Suprapubic skin (tissue), 4 donors: ENCODE measurements at regions not wholly inside any gene's neighbourhood (a gene's known extent, or its start where the extent isn't known, plus 50 kb on each side); places are given as distances from the start of the nearest gene placed in this dataset.
"Not testable (repeated sequence)": the region's sequence is repeated elsewhere in the genome, so short reads cannot be mapped to it uniquely, and the experiment has no call there.

Source experiments
- DNase-seq, 2 donors: peaks; one replicate each; pipeline ENCODE4 v3.0.0-alpha.2; 2019; ENCODE audit warnings: low spot score in 2 of 2
- H3K27ac ChIP-seq: fragments of 200-600 bp; sonication (generic); one replicate; pipeline ENCODE4 v1.5.1; 2019
- H3K27me3 ChIP-seq: fragments of 200-600 bp; sonication (generic); one replicate; pipeline ENCODE4 v1.5.1; 2019
- H3K36me3 ChIP-seq: fragments of 200-600 bp; sonication (generic); one replicate; pipeline ENCODE4 v1.5.1; 2019
- H3K4me1 ChIP-seq: fragments of 200-600 bp; sonication (generic); one replicate; pipeline ENCODE4 v1.5.1; 2019
- H3K4me3 ChIP-seq: fragments of 200-600 bp; sonication (generic); one replicate; pipeline ENCODE4 v1.5.1; 2019; ENCODE audit warnings: mild to moderate bottlenecking
- H3K9me3 ChIP-seq: fragments of 200-600 bp; sonication (generic); one replicate; pipeline ENCODE4 v1.5.1; 2019
- EP300 ChIP-seq: sonication (generic); formaldehyde crosslinking; IDR thresholded peaks from one replicate; pipeline ENCODE4 v1.6.1; 2017; ENCODE audit warnings: antibody characterized with exemption
- POLR2A ChIP-seq, 2 donors: fragments of 450-650 bp; IDR thresholded peaks; one replicate each; pipeline ENCODE4 v1.6.1; 2017; ENCODE audit warnings: antibody characterized with exemption in 2 of 2, mild to moderate bottlenecking in 2 of 2, moderate library complexity in 2 of 2
- POLR2AphosphoS5 ChIP-seq, 3 donors: sonication (generic); formaldehyde crosslinking; IDR thresholded peaks; one replicate each; pipeline ENCODE4 v1.6.1; 2017; ENCODE audit warnings: antibody characterized with exemption in 3 of 3
- WGBS: methylation state at CpG from one replicate; pipeline ENCODE4 v1.1.5; 2018; 5-methylcytosine and 5-hydroxymethylcytosine counted together
- TF ChIP-seq, protein P1 (sequence below), 2 donors: fragments of 200-600 bp in 1 of 2; fragments of 450-650 bp in 1 of 2; sonication (generic) in 1 of 2; IDR thresholded peaks; one replicate each; pipeline ENCODE4 v1.5.1; 2016 to 2019; ENCODE audit warnings: antibody characterized with exemption in 2 of 2, mild to moderate bottlenecking in 1 of 2, moderate library complexity in 1 of 2

GRCh38 chr11:96842731-96843130 lies 452.9 kb downstream of the JRKL start:
- Histone ChIP-seq H3K36me3 (no peaks in the 10 kb centered on the region), H3K4me1 (no peaks in the 10 kb centered on the region), H3K27me3 (no peaks in the 10 kb centered on the region), H3K9me3 (no peaks in the 10 kb centered on the region), H3K27ac (no peak overlapping the region), H3K4me3 (no peak overlapping the region)
- TF ChIP-seq POLR2AphosphoS5 (IDR thresholded peaks at IDR 0.05): no peak
- TF ChIP-seq, protein P1, sequence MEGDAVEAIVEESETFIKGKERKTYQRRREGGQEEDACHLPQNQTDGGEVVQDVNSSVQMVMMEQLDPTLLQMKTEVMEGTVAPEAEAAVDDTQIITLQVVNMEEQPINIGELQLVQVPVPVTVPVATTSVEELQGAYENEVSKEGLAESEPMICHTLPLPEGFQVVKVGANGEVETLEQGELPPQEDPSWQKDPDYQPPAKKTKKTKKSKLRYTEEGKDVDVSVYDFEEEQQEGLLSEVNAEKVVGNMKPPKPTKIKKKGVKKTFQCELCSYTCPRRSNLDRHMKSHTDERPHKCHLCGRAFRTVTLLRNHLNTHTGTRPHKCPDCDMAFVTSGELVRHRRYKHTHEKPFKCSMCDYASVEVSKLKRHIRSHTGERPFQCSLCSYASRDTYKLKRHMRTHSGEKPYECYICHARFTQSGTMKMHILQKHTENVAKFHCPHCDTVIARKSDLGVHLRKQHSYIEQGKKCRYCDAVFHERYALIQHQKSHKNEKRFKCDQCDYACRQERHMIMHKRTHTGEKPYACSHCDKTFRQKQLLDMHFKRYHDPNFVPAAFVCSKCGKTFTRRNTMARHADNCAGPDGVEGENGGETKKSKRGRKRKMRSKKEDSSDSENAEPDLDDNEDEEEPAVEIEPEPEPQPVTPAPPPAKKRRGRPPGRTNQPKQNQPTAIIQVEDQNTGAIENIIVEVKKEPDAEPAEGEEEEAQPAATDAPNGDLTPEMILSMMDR (IDR thresholded peaks at IDR 0.05): no peak
- no peak for TF ChIP-seq EP300
- TF ChIP-seq POLR2A (IDR thresholded peaks at IDR 0.05): no peak
- WGBS: 93% methylated on average over 1 of the region's 1 CpG
- no peak for DNase-seq

- H3K9me3 ChIP-seq: no peaks in the 10 kb centered on the region
- no peak overlapping the region for H3K27ac ChIP-seq
- H3K4me3 ChIP-seq: no peak overlapping the region
- H3K27me3 ChIP-seq: no peaks in the 10 kb centered on the region
- H3K36me3 ChIP-seq: no peaks in the 10 kb centered on the region
- DNase-seq: no peak
- H3K4me1 ChIP-seq: no peaks in the 10 kb centered on the region
- WGBS: 79% methylated on average over 3 of the region's 3 CpGs
- TF ChIP-seq, protein P1 (IDR thresholded peaks at IDR 0.05): no peak
These were observed 464.6 kb downstream of the JRKL start for GRCh38 chr11:96854425-96854824.

DNA sequence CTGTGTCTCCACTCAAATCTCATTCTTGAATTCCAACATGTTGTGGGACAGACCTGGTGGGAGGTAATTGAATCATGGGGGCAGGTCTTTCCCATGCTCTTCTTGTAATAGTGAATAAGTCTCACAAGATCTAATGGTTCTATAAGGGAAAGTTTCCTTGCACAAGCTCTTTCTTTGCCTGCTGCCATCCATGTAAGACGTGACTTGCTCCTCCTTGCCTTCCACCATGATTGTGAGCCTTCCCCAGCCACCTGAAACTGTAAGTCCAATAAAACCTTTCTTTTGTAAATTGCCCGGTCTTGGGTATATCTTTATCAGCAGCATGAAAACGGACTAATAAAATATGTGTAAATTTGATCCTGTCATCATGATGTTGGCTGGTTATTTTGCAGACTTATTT lies 471.9 kb downstream of the JRKL start:
- not testable (repeated sequence) for DNase-seq, H3K27me3 ChIP-seq, H3K4me1 ChIP-seq, H3K27ac ChIP-seq, H3K36me3 ChIP-seq, H3K9me3 ChIP-seq, H3K4me3 ChIP-seq
- 86% methylated on average over 3 of the region's 3 CpGs for WGBS

- Histone ChIP-seq H3K27me3 (no peaks in the 10 kb centered on the region), H3K4me1 (no peaks in the 10 kb centered on the region), H3K4me3 (no peak overlapping the region), H3K27ac (no peak overlapping the region), H3K36me3 (no peaks in the 10 kb centered on the region), H3K9me3 (no peaks in the 10 kb centered on the region)
- 68% methylated on average over 1 of the region's 3 CpGs for WGBS
- DNase-seq: no peak
- TF ChIP-seq, protein P1 (IDR thresholded peaks at IDR 0.05): no peak
- TF ChIP-seq EP300 (no peak), POLR2AphosphoS5 (IDR thresholded peaks at IDR 0.05) (no peak), POLR2A (IDR thresholded peaks at IDR 0.05) (no peak)
These were observed 473.7 kb downstream of the JRKL start for GRCh38 chr11:96863520-96863919.

- H3K4me1 ChIP-seq: no peaks in the 10 kb centered on the region
- H3K36me3 ChIP-seq: no peaks in the 10 kb centered on the region
- no peak for DNase-seq
- no peak overlapping the region for H3K4me3 ChIP-seq
- WGBS: 92% methylated on average over 2 of the region's 2 CpGs
- no peak overlapping the region for H3K27ac ChIP-seq
- H3K9me3 ChIP-seq: no peaks in the 10 kb centered on the region
- no peaks in the 10 kb centered on the region for H3K27me3 ChIP-seq
- TF ChIP-seq, protein P1 (IDR thresholded peaks at IDR 0.05): no peak
- no peak for TF ChIP-seq EP300
- no peak for TF ChIP-seq POLR2A (IDR thresholded peaks at IDR 0.05)
- no peak for TF ChIP-seq POLR2AphosphoS5 (IDR thresholded peaks at IDR 0.05)
These were observed 475.2 kb downstream of the JRKL start for GRCh38 chr11:96865020-96865419.

DNA sequence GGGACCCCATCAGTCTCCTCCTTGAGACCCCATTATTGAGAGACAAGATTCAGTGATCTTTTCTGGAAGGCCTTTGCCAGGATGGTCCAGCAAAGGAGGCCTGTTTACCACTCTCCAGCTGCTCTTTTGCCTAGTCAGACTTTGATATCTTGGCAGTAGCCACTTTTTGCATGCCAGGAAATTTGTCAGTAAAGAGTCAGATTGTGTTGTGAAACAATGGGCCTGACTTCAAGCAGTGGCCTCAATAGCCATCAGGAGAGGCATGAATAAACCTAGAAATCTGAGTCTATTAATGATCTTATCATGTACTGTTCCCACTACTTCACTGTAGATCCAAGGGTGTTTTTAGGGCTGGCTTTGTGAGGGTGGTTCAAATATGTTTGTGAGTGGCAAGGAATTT lies 479.4 kb downstream of the JRKL start:
- H3K4me1 ChIP-seq: no peaks in the 10 kb centered on the region
- H3K36me3 ChIP-seq: no peaks in the 10 kb centered on the region

More for the DNA sequence above, 479.4 kb downstream of the JRKL start:
- TF ChIP-seq POLR2AphosphoS5 (IDR thresholded peaks at IDR 0.05) (no peak), POLR2A (IDR thresholded peaks at IDR 0.05) (no peak), EP300 (no peak)
- TF ChIP-seq, protein P1 (IDR thresholded peaks at IDR 0.05): no peak
- DNase-seq: no peak
- Histone ChIP-seq H3K4me3 (no peak overlapping the region), H3K9me3 (no peaks in the 10 kb centered on the region), H3K27me3 (no peaks in the 10 kb centered on the region), H3K27ac (no peak overlapping the region)
